K562 (cell line): ENCODE measurements at regions not wholly inside any gene's neighbourhood (a gene's known extent, or its start where the extent isn't known, plus 50 kb on each side); places are given as distances from the start of the nearest gene placed in this dataset.
A peak's percentile ranks its signal among the peaks of the same experiment; 100 is the strongest.

Source experiments
- ATAC-seq: fragments of 200-7000 bp; cut with Tn5 transposase; 3 replicates; pipeline ENCODE4 v1.9.1; 2020; ENCODE audit warnings: moderate library complexity
- BruUV-seq: library from RNA; stranded (reverse); fragments of 400-500 nt; replicated peaks from 2 replicates; lab custom pipeline; 2021; lab: Mats Ljungman, UMichigan
- CTCF ChIA-PET: fragments of 300-600 bp; formaldehyde crosslinking; extraction: SDS; loops from one replicate; lab custom pipeline; 2021; ENCODE audit warnings: low intra/inter-chr PET ratio; lab: Yijun Ruan, JAX
- POLR2A ChIA-PET: fragments of 300-600, 350-650 bp; sonication (Branson Sonifier 250); formaldehyde crosslinking; extraction: SDS; loops from one replicate; lab custom pipeline; 2021; ENCODE audit warnings: antibody characterized with exemption, inconsistent platforms; lab: Yijun Ruan, JAX
- DNase-seq, 4 experiments: peaks; one replicate each; pipeline versions ENCODE4 v3.0.0 to v3.0.0-alpha.2; 2011 to 2018; ENCODE audit warnings: low spot score in 3 of 4, mixed read lengths in 3 of 4; ENCODE audit errors: extremely low read depth in 1 of 4
- FAIRE-seq: peaks from 2 replicates; lab custom pipeline; 2011; peaks lifted over from hg19 to GRCh38; lab: Jason Lieb, UNC
- H2AFZ ChIP-seq: 2 replicates; pipeline ENCODE4 v1.6.0; 2011; ENCODE audit warnings: low read depth, low read length, control low read depth, inconsistent platforms
- H3K27ac ChIP-seq: fragments of 200-600 bp; 3 replicates; pipeline ENCODE4 v1.8.0; 2011; ENCODE audit warnings: low read depth, mild to moderate bottlenecking, control low read depth, inconsistent platforms, low read length, moderate library complexity, mixed read lengths; ENCODE audit errors: extremely low read depth
- H3K27me3 ChIP-seq, 2 experiments: fragments of 300-600 bp in 1 of 2; 2 replicates in 1 of 2; 3 replicates in 1 of 2; pipeline versions ENCODE4 v1.6.0 to v1.8.0; 2011; ENCODE audit warnings: inconsistent platforms in 2 of 2, low read length in 2 of 2, mild to moderate bottlenecking in 1 of 2, mixed read lengths in 1 of 2, moderate library complexity in 1 of 2; ENCODE audit not compliant: control insufficient read depth in 2 of 2, insufficient read depth in 2 of 2
- H3K36me3 ChIP-seq: fragments of 300-600 bp; 3 replicates; pipeline ENCODE4 v1.8.0; 2011; ENCODE audit warnings: mild to moderate bottlenecking, low read length, inconsistent platforms; ENCODE audit not compliant: control insufficient read depth, insufficient read depth
- H3K4me1 ChIP-seq, 2 experiments: fragments of 200-600 bp in 1 of 2; replicated peaks in 1 of 2; 2 replicates in 1 of 2; 3 replicates in 1 of 2; pipeline versions ENCODE4 v1.5.1 to v1.8.0; 2011; ENCODE audit warnings: inconsistent platforms in 2 of 2, low read length in 2 of 2, mild to moderate bottlenecking in 1 of 2, mixed read lengths in 1 of 2, moderate library complexity in 1 of 2; ENCODE audit not compliant: control insufficient read depth in 2 of 2, insufficient read depth in 2 of 2
- H3K4me2 ChIP-seq: 2 replicates; pipeline ENCODE4 v1.6.1; 2011; ENCODE audit warnings: low read length, control low read depth, inconsistent platforms, mixed read lengths; ENCODE audit not compliant: insufficient read depth
- H3K4me3 ChIP-seq: fragments of 200-600 bp; sonication (generic), shearing (Covaris generic); 2 replicates; pipeline ENCODE4 v1.5.1; 2016; ENCODE audit warnings: control low read depth, inconsistent platforms
- H3K79me2 ChIP-seq: fragments of 200-600 bp; 3 replicates; pipeline ENCODE4 v1.8.0; 2011; ENCODE audit warnings: low read length, inconsistent platforms; ENCODE audit not compliant: control insufficient read depth, insufficient read depth
- H3K9ac ChIP-seq, 2 experiments: 2 replicates each; pipeline versions ENCODE4 v1.6.0 to v1.6.1; 2011; ENCODE audit warnings: low read depth in 2 of 2, low read length in 2 of 2, control low read depth in 1 of 2, inconsistent platforms in 1 of 2, mild to moderate bottlenecking in 1 of 2, mixed read lengths in 1 of 2; ENCODE audit not compliant: insufficient read depth in 1 of 2
- H3K9me1 ChIP-seq: one replicate; pipeline ENCODE4 v1.6.0; 2011; ENCODE audit warnings: inconsistent platforms, mild to moderate bottlenecking, low read length, moderate library complexity; ENCODE audit not compliant: control insufficient read depth, insufficient read depth
- H3K9me3 ChIP-seq: replicated peaks from 2 replicates; pipeline ENCODE4 v1.5.1; 2011; ENCODE audit warnings: low read depth, low read length, inconsistent platforms; ENCODE audit not compliant: control insufficient read depth, insufficient read depth
- H4K20me1 ChIP-seq: replicated peaks from 2 replicates; pipeline ENCODE4 v1.6.1; 2011; ENCODE audit warnings: low read length, inconsistent platforms, mixed read lengths; ENCODE audit not compliant: control insufficient read depth, insufficient read depth
- MBD2 ChIP-seq: sonication (generic); IDR thresholded peaks from 2 replicates; pipeline ENCODE4 v1.6.1; 2016; ENCODE audit warnings: low read depth, borderline replicate concordance
- NFIX ChIP-seq: fragments of 250-450 bp; sonication (Bioruptor Pico); IDR thresholded peaks from 2 replicates; pipeline ENCODE4 v1.4.0; 2020; ENCODE audit warnings: low read depth, mild to moderate bottlenecking, moderate library complexity
- SRSF1 ChIP-seq: fragments of 200-400 bp; formaldehyde crosslinking; IDR thresholded peaks from 2 replicates; pipeline ENCODE4 v1.6.1; 2017; ENCODE audit warnings: mild to moderate bottlenecking, low read depth, low read length, moderate library complexity
- WGBS: fragments of 100-300 bp; shearing (Covaris generic); methylation state at CpG from one replicate; pipeline ENCODE4 v1.1.6; 2016; ENCODE audit warnings: low coverage, mixed read lengths; ENCODE audit not compliant: insufficient coverage; ENCODE audit errors: missing lambda C conversion rate; 5-methylcytosine and 5-hydroxymethylcytosine counted together
- in situ Hi-C: fragments of 300-500 bp; cut with MboI; formaldehyde crosslinking; loops from 4 replicates; pipeline ENCODE4 v1.15.0; 2018; ENCODE audit warnings: inconsistent platforms, mixed read lengths
- intact Hi-C: fragments of 100-400 bp; cut with micrococcal nuclease; formaldehyde crosslinking; loops from 2 replicates; pipeline ENCODE4 v1.14.2; 2022
- TF ChIP-seq, protein P1 (sequence below): conservative IDR thresholded peaks from 2 replicates; pipeline ENCODE4 v1.6.1; 2011; ENCODE audit warnings: low read depth, mild to moderate bottlenecking, low read length; ENCODE audit not compliant: control insufficient read depth
- TF ChIP-seq, protein P2 (sequence below): sonication (generic); formaldehyde crosslinking; IDR thresholded peaks from 2 replicates; pipeline ENCODE4 v1.8.0; 2022; ENCODE audit warnings: mild to moderate bottlenecking, missing genetic modification reagents

DNA sequence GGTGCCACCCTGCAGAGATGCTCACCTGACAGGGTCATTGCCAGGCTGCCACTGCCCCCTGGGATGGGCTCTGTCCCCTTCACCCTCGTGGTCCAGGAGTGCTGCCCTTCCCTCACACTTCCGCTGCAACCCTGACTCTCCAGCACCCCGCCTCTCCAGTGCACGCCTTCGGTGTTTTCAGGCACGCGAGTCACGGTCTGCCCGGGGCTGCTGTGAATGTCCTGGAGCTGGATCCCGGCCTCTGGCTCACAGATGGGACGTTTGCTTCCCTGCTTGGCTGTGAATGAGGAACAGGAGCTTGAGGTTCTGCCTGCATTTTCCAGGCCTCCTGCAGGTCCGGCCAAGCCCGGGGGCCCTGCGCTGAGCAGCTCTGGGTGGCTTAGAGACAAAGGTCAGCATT, 343.4 kb downstream of the SMOC2 start:
- BruUV-seq, result no TSS peak
- Histone ChIP-seq H3K9ac (peak overlapping the region in 1 of 2 experiments; percentile 31; a peak in 1 of 4 replicates), H3K9me1 (no peaks in the 10 kb centered on the region), H3K36me3 (no peaks in the 10 kb centered on the region), H3K4me3 (no peak overlapping the region), H3K9me3 (no peaks in the 10 kb centered on the region), H3K79me2 (no peaks in the 10 kb centered on the region), H2AFZ (no peak overlapping the region), H3K4me2 (no peak overlapping the region), H3K4me1 (no peaks in the 10 kb centered on the region; a peak in 1 of 5 replicates), H3K27me3 (peaks cover 4 to 49% of the 10 kb centered on the region in 2 experiments), H3K27ac (no peak overlapping the region), H4K20me1 (no peaks in the 10 kb centered on the region)
- FAIRE-seq, result no peak
- intact Hi-C loops, result no loop called here
- ChIA-PET CTCF (no interaction called here), POLR2A (interaction anchor here (0.7 kb wide), 1 partner anchor 110 kb away, joined by 3 read pairs; no protein-coding TSS in a partner anchor)
- DNase-seq, result no peak
- no peak for ATAC-seq
- TF ChIP-seq SRSF1 (no peak), NFIX (CRISPR knock-in tag) (no peak), MBD2 (no peak)
- TF ChIP-seq, protein P1, sequence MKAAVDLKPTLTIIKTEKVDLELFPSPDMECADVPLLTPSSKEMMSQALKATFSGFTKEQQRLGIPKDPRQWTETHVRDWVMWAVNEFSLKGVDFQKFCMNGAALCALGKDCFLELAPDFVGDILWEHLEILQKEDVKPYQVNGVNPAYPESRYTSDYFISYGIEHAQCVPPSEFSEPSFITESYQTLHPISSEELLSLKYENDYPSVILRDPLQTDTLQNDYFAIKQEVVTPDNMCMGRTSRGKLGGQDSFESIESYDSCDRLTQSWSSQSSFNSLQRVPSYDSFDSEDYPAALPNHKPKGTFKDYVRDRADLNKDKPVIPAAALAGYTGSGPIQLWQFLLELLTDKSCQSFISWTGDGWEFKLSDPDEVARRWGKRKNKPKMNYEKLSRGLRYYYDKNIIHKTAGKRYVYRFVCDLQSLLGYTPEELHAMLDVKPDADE, result no peak
- TF ChIP-seq, protein P2, sequence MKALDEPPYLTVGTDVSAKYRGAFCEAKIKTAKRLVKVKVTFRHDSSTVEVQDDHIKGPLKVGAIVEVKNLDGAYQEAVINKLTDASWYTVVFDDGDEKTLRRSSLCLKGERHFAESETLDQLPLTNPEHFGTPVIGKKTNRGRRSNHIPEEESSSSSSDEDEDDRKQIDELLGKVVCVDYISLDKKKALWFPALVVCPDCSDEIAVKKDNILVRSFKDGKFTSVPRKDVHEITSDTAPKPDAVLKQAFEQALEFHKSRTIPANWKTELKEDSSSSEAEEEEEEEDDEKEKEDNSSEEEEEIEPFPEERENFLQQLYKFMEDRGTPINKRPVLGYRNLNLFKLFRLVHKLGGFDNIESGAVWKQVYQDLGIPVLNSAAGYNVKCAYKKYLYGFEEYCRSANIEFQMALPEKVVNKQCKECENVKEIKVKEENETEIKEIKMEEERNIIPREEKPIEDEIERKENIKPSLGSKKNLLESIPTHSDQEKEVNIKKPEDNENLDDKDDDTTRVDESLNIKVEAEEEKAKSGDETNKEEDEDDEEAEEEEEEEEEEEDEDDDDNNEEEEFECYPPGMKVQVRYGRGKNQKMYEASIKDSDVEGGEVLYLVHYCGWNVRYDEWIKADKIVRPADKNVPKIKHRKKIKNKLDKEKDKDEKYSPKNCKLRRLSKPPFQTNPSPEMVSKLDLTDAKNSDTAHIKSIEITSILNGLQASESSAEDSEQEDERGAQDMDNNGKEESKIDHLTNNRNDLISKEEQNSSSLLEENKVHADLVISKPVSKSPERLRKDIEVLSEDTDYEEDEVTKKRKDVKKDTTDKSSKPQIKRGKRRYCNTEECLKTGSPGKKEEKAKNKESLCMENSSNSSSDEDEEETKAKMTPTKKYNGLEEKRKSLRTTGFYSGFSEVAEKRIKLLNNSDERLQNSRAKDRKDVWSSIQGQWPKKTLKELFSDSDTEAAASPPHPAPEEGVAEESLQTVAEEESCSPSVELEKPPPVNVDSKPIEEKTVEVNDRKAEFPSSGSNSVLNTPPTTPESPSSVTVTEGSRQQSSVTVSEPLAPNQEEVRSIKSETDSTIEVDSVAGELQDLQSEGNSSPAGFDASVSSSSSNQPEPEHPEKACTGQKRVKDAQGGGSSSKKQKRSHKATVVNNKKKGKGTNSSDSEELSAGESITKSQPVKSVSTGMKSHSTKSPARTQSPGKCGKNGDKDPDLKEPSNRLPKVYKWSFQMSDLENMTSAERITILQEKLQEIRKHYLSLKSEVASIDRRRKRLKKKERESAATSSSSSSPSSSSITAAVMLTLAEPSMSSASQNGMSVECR (CRISPR knock-in tag), result no peak
- in situ Hi-C loops, result no loop called here
- WGBS, result under 1% methylated on average over 14 of the region's 14 CpGs
